Esophagus squamous epithelium (tissue), 4 donors: ENCODE measurements at regions not wholly inside any gene's neighbourhood (a gene's known extent, or its start where the extent isn't known, plus 50 kb on each side); places are given as distances from the start of the nearest gene placed in this dataset.

ENCODE experiments used
- CTCF ChIP-seq, 6 experiments: fragments of 450-650 bp in 4 of 6; fragments of 200-600 bp in 2 of 6; sonication (generic) in 2 of 6; IDR thresholded peaks; one replicate each; pipeline ENCODE4 v1.5.1; 2016 to 2019; ENCODE audit warnings: antibody characterized with exemption in 6 of 6, mild to moderate bottlenecking in 4 of 6, moderate library complexity in 4 of 6
- POLR2A ChIP-seq, 4 donors: fragments of 450-650 bp; IDR thresholded peaks; one replicate each; pipeline ENCODE4 v1.6.1; 2017; ENCODE audit warnings: antibody characterized with exemption in 4 of 4, mild to moderate bottlenecking in 4 of 4, moderate library complexity in 3 of 4

- TF ChIP-seq CTCF (IDR thresholded peaks at IDR 0.05) (no peak), POLR2A (IDR thresholded peaks at IDR 0.05) (no peak)
Measured at GRCh38 chr2:140061240-140061639, 1281.0 kb upstream of the NXPH2 start.
